Non-pigmented ciliary epithelial cell (primary cell): ENCODE measurements at regions not wholly inside any gene's neighbourhood (a gene's known extent, or its start where the extent isn't known, plus 50 kb on each side); places are given as distances from the start of the nearest gene placed in this dataset.

ENCODE experiments used
- DNase-seq: peaks from one replicate; pipeline ENCODE4 v3.0.0-alpha.2; 2010; ENCODE audit warnings: low read depth

DNA sequence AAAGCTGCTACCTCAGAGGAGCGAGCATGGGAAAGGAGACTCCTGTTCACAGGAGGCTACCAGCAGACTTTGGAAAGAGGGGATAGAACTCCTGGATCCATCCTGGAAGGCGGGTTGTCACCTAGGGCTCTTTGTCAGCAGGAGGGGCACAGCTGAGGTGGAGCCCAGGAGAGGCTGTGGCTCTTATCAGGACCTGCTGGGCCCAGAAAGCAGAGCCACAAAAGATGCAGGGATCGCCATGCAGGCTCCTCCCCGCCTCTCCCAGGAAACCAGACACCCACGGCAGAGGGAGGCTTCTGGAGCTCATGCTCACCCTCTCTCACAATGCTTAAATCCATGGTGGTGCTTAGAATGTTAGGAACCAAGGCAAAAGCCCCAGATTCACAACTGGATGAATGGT, 994.2 kb downstream of the UQCRFS1 start:
- DNase-seq: no peak

DNA sequence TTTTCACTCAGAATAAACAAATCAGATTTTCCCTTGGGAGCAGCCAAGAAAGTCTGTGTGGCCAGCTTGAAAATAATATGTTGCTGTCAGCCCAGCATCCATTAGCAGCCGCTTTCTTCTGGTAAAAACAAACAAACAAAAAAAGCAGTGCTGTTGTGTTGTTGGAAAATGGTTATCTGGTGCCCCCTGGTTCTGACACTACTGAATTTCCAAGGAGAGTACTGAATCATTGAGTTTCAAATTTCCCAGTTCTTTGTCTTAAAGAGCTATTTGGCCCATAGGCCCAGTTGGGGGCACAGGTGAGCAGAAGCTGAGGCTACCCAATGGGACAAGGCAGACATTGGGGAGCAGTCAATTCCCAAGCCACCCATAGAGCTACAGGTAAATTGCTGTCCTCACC, 995.9 kb downstream of the UQCRFS1 start:
- no peak for DNase-seq

DNA sequence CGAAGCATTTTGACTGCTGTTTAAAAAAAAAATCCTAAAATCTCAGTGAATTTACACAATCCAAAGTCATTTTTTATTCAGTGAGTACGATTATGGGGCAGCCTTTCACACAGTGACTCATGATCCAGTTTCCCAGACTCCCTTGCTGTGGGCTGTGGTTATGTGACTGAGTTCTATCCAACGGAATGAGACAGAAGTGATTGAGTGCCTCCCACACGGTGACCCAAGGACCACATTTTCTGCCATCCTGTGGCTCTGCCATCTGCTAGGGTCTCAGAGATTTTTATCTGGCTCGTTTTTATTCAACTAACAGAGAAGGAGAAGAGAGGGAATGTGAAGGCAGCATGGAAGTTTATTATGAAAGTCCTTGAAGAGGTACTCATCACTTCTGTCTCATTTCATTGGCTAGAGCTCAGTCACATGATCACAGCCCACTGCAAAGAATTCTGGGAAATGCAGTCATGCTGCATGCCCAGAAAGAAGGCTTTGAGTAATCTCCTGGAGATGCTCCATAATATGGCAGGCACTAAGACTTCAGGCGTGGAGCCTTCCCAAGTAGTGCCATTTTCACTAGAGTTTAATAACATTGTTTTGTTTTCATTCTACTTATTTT, 999.4 kb downstream of the UQCRFS1 start:
- DNase-seq: no peak

DNA sequence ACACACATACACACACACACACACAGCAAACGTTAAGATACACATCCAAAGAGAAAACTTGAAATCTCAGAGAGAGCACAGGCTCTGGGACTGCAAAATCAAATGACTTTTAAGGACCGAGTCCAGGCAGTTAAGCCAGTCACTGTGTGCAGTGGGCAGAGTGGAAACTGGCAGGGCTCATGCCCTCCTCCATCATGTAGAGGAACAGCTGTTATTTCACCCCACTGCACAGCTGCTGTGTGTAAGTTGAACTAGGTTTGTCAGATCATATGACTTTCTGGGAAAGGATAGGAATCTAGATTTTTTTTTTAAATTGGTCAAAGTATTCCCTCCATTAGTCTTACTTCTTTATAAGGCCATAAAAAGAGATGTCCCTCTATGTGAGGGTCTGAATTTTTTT, 1002.1 kb downstream of the UQCRFS1 start:
- no peak for DNase-seq

DNA sequence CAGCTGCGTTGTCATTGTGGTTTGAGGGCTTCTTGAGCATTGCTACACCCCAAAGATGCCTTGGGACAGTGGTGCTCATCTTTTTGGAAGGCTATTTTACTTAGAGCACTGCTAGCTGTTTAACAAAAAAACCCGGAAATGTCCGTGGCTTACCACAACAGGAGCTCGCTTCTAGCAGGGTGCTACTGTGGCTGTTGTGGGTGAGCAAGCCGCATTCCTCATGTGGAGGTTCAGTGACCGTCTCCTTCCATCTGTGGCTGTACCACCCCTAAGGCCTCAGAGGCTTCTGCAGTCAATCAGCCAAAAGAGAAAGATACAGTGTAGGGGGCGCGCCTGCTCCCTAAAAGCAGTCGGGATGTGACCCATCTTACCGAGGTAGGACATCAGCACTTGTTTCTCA, 1004.2 kb downstream of the UQCRFS1 start:
- DNase-seq: no peak

DNA sequence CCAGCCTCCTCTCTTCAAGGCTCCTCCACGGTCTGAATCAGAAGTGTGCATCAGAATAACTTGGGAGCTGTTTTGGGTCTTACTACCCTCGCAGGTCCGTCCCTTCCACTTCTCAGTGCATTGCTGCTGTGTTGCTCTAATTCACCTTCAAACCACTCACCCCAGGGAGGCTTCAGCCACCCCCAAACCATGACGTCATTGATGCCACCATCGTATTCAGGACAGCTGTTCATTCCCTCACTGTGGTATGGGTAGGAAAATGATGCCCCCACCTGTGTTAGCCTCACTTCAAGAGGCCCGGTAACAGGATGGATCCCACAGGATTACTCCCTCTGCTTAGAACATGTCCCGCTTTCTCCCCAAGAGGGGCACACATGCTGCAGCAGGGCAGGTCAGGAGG, 1005.7 kb downstream of the UQCRFS1 start:
- DNase-seq: no peak

DNA sequence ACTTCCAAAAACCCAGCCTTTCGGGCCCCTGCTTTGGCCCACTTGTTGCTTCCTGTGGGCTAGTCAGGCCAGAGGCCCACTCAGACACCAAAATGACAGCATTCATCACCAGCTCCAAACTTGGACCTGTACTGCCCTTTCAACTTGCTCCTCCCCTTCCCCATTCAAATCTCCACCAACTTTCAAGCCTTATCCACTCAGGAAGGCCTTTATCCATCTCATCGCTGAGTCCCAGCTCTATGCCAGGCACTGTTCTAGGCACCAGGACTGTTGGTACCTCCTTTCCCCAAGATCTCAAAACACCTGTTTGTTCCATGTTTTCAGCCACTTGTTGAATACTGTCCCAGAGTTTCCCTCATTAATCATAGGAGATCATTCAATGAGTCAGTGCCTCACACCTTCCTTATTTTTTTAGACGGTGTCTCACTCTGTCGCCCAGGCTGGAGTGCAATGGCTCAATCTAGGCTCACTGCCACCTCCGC, 1011.4 kb downstream of the UQCRFS1 start:
- DNase-seq: no peak

DNA sequence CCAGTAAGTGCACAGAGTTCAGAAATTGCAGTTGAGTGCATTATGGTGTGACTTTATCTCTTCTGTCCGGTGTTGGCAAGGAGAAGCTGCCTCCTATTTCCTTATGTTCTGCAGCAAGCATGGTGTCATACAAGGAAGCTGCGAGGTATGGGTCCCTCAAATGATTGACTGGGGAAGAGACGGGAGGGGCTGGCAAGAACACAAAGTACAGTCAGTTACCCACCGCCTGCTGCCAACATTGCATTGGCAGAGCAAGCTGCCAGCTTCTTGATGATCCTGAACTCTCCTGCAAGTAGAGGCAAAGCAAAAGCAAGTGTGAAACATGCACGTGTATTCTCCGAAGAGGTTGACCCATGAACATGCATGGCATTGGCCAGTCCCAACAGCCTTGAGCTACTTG, 1013.6 kb downstream of the UQCRFS1 start:
- no peak for DNase-seq

DNA sequence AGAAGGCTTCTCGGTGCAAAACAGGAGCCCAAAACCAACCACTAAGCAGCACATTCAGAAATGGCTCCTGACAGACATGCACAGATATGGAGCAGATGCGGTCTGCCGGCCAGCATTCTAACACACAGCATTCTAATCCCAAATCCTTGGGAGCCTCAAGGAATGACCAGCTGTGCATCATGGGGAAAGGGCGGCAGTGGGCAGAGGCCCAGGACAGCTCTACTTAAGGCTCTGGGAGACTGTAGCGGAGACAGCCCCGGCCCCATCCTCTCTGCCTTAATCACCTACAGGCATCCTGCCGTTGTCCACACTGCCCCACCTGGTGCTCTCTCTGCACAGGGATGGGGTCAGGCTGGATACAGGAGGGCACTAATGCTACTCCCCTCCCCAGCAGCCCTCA, 1016.0 kb downstream of the UQCRFS1 start:
- DNase-seq: no peak

DNA sequence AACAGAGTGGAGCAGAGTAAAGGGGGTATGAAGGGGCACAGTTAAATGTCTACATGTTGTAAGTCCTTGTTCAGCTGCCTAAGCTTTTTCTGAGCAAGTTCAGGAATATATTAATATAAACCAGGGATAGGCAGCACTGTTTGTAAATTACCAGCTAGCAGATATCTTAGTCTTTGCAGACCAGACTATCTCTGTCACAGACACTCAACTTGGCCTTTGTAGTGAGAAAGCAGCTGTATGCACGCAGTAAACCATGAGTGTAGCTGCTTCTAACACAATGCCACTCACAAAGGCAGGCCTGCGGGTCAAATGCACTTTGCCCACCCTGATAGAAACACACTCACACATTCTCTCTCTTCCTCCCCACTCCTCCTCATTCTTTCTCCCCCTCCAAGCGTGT, 1016.9 kb downstream of the UQCRFS1 start:
- no peak for DNase-seq

DNA sequence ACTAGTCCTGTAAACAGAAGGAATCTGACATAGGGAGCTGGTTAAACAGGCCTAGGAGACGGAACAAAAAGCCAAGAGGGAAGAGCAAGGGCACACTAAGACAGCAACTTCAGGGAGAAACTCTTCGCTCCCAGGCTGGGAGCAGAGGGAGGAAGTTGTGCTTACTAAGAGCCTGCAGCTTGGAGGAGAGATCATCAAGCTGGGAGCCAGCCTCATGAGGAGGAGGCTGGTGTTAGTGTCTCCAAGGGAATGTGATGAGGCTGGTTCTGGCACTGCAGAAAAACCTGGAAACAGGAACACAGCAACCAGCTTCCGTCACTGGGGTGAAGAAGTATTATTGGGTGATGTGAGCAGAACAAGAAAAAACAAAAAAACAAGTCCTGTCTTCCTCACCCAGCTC, 1027.3 kb downstream of the UQCRFS1 start:
- DNase-seq: no peak

DNA sequence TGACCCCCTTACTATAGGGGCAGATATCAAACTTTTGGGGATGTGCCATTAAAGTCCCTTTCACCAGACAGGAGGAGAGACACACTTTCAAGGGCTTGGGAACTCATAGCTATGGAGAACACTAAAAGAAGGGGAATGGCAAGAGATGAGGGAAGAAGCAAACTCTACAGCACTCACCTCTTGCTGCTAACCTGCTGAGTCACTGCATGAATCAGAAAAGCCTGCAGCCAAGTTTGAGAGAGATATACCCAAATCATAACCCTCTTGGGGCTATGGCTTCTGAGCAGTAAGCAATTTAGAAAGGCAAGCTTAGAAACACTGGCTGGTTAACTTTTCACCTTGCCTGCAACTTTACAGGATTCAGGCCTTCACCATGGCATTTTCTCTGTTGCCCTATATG, 1028.0 kb downstream of the UQCRFS1 start:
- DNase-seq: no peak

DNA sequence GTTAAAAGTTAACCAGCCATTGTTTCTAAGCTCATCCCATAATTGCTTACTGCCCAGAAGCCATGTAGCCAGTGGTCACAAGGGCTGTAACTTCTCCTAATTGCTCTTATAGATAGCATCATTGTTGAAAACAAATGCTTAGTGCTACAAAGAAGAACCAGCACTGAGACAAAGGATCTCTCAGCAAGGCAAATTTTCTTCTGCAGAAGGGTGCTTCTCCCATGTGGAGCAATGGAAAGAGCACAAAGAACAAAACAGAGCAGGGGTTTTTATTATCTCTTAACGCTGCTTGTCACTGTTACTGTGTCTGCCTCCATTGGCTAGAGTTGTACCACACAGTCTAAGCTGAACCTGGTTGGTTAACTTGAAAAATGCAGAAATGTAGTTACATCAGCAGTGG, 1036.8 kb downstream of the UQCRFS1 start:
- no peak for DNase-seq

DNA sequence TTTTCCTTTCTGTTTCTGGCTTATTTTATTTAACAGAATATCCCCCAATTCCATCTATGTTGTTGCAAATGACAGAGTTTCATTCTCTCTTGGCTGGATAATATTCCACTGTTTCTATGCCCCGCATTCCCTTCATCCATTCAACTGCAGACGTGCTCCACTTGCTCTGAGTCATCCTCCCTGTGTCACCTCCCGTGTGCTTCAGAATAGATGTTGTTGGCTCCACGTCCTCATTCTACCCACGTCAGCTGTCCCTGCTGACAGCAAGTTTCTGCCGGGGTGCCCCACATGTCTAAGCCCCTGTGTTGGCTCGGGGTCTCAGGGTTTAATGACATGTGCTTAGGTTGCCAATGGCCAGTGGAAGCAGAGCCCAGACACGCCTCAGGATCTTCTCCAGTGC, 1041.0 kb downstream of the UQCRFS1 start:
- no peak for DNase-seq

DNA sequence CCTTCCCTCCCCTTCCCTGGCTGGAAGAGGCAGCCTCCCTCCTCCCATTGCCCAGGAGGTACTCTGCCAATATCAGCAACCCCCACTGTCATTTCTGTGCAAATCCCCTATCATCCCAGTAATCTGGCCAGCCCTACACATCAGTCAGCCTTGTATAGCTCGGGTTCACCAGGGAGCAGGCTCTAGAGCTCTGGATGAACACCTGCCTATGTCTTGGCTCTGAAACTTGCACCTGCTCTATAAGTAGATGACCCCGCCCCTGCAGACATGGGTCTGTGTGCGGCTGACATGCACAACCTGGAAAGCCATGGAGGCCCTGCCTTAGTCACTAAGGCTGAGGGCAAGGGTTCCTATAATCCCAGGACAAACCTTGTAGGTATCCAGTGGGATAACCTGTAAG, 1042.9 kb downstream of the UQCRFS1 start:
- no peak for DNase-seq

DNA sequence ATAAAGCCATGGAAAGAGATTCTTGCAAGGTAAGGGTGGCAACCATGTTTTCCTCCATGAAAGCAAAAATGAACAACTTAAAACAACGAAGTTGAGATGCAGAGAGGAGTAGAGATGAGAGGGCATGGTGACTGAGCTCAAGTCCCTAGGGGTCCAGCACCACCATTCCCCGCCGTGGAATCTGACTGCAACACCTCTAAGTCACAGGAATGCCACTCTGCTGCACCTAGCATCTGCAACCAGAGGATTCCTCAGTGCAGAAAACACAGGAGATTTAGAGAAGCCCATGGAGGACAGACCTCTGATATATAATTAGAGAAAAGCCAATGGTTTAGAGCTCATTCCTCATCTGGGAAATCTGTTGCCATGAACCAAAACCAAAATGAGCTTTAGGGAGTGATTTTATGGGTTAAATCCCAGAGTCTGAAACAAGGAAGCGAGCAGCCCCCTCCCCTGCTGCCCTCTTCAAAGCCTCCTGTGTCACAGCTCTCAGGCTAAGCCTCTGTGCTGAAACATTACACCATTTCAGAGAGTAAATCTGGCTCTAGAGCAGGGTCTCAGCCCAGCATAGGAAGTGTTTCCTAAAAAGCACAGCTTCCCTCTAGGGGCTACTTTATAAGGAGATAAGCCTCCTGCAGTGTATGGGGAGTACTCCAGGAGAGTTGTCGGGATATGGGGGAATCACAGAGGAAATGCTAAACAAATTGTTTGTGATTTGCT, 1043.6 kb downstream of the UQCRFS1 start:
- no peak for DNase-seq

DNA sequence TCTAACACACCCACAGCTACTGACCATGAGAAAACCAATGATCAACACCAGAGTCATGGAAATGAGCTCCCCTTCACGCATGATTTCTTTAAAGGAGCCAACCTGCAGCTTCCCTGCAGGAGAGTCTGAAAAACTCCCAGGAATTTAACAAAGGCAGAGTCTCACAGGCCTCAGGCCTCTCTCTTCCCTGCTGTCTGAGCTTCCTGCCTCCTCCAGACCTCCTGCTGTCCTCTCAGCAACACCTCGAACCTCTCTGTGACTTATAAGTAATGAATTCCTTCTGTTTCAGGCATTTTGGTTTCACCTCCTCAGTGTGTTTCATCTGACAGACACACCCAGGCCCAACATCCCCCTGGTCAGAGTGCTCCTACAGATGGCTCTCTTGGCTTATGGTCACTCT, 1044.4 kb downstream of the UQCRFS1 start:
- DNase-seq: no peak

DNA sequence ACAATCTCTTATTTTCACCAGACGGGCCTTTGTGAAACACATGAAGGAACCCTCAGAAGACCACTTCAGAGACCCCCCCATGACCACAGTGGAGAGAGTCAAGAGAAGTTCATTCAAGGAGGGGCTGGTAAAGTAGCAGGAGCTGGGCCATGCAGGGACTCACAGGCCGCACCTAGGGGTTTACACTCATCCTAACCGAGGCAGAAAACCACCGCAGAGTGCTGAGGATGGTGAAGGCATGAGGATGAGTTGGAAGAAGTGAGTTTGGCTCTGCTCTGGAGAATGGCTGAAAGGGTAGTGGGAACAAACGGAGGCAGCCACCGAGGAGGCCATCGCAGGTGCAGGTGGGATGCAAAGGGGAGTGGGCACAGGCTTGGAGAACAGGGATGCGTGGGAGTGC, 1046.9 kb downstream of the UQCRFS1 start:
- no peak for DNase-seq

DNA sequence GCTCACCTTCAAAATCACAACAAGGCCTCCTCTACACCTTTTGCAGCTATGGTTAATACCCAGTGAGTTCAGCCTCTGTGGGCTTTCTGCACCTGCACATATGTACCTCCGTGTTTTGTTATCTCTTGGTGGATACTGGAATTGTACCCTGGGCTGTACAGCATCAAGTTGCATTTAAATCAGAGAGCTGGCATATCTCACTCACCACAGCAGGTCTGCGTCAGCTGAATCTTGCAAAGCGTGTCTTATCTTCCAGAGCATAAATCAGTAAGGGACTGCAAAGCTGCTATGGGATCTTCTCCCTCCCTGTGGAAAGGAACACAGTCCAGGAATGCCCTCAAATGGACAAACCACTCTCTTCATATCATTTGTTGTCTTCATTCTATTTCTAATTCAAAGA, 1048.7 kb downstream of the UQCRFS1 start:
- DNase-seq: no peak

DNA sequence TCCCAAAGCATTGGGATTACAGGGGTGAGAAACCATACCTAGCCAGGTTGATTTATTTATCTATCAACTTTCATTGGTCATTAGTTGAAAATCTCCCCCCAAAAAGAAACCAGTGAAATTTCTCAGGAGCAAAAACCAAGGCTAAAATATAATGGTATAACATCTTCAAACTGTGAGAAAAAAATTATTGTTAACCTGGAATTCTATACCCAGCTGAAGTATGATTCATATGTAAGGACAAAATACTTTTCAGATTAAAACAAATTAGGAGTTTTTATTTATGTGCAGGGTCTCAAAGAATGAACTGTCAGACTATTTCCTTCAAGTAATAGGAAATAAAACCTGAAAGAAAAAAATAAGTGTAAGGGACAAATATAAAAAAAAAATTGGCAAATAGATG, 1053.9 kb downstream of the UQCRFS1 start:
- no peak for DNase-seq

DNA sequence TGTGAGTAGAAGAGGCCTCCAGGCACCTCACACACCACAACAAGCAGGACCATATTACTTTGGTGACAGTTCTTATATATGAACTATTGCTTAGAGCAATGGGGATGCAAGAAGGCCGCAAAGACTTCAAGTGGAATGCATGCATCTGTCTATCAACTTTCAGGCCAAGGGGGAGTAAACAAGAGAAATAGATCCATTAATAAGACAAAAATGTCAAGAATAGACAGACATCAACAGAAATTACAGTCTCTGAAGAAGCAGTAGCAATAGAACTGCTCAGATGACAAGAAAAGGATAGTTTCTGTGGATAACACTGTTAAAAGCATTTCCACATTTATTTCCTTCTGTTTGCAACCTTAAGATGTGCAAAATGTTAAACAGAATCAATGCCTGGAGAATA, 1057.7 kb downstream of the UQCRFS1 start:
- no peak for DNase-seq

DNA sequence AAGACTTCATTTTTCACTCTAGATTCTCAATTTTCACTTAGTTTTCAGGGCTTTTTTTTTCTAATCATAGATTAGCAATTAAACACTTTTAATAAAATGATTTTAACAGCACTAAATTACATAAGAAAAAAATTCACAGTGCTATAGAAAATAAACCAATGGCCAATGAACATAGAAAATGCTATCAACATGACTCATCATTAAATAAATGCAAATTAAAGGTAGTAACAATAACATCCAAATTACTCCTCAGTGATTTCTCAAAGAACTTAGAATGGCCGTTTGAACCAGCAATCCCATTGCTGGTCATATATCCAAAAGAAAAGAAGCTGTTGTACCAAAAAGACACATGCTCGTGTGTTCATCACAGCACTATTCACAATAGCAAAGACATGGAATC, 1058.9 kb downstream of the UQCRFS1 start:
- DNase-seq: no peak

DNA sequence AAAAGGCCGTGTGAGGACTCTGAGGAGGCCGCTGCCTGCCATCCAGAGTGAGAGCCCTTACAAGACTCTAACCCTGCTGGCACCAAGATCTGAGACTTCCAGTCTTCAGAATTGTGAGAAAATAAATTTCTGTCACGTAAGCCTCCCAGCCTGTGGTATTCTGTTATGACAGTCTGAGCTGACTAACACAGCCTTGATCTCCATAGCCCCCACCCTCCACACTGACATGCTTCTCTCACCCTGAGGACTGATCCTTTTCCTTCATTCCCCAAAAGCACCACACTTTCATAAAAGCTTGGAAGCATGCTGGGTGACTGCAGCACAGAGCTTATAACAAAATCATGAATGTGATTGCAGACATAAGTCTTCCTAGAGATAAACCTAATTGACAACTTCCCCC, 1059.8 kb downstream of the UQCRFS1 start:
- DNase-seq: no peak

DNA sequence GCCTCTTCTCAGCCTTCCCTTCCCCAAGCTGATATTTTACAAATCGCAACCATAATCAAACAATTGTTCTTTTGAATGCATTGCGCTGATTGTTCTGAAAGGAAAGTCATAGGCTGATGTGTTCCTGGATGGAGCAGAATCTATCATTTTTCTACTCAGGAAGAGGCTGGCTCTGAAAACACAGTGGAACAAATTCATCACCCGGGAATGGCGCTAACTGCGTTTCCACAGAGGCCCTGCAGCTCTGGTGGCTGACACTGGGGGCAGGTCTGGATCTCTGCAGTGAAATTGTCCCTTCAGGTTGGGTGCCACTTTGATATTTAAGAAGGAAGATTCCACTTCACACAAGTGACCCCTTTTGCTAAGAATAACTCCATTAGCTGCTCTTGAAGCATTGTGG, 1060.8 kb downstream of the UQCRFS1 start:
- no peak for DNase-seq
